ENCODE measurements at regions not wholly inside any gene's neighbourhood (a gene's known extent, or its start where the extent isn't known, plus 50 kb on each side); places are given as distances from the start of the nearest gene placed in this dataset.

GRCh38 chr2:150219861-150220260 is 267.6 kb downstream of the RND3 start:
- WGBS, 5 donors, result 48 to 84% (median 64%) methylated on average over 2 of the region's 2 CpGs
- Histone ChIP-seq H3K27ac (no peak overlapping the region), H3K9me3 (no peaks in the 10 kb centered on the region), H3K27me3 (replicated peaks in 1 of 7) (no peaks in the 10 kb centered on the region), H3K4me3 (no peak overlapping the region), H3K4me1 (no peaks in the 10 kb centered on the region), H3K36me3 (no peaks in the 10 kb centered on the region)
- TF ChIP-seq POLR2AphosphoS5 (IDR thresholded peaks at IDR 0.05) (no peak), POLR2A (IDR thresholded peaks at IDR 0.05) (no peak), CTCF (IDR thresholded peaks at IDR 0.05 in 8 of 11, conservative IDR thresholded peaks at IDR 0.05 in 3 of 11) (no peak)
- DNase-seq, result no peak
- intact Hi-C loops (cut with DNase I; ENCODE audit: low total_unique reads), result no loop called here

GRCh38 chr2:150215041-150215440 is 272.4 kb downstream of the RND3 start:
- DNase-seq, result no peak
- H3K27me3 ChIP-seq (replicated peaks in 1 of 7), result no peaks in the 10 kb centered on the region
- no peak overlapping the region for H3K4me3 ChIP-seq
- H3K9me3 ChIP-seq, result no peaks in the 10 kb centered on the region
- intact Hi-C loops (cut with DNase I; ENCODE audit: low total_unique reads), result no loop called here
- H3K36me3 ChIP-seq, result no peaks in the 10 kb centered on the region
- no peaks in the 10 kb centered on the region for H3K4me1 ChIP-seq
- 76 to 88% (median 83%) methylated on average over 1 of the region's 1 CpG for WGBS, 5 donors
- no peak for TF ChIP-seq POLR2AphosphoS5 (IDR thresholded peaks at IDR 0.05)
- TF ChIP-seq POLR2A (IDR thresholded peaks at IDR 0.05), result no peak
- no peak for TF ChIP-seq CTCF (IDR thresholded peaks at IDR 0.05 in 8 of 11, conservative IDR thresholded peaks at IDR 0.05 in 3 of 11)
- no peak overlapping the region for H3K27ac ChIP-seq

GRCh38 chr2:150214626-150215025 is 272.8 kb downstream of the RND3 start:
- DNase-seq, result no peak
- WGBS, 5 donors, result 22 to 41% (median 29%) methylated on average over 1 of the region's 1 CpG
- no peaks in the 10 kb centered on the region for H3K36me3 ChIP-seq

GRCh38 chr2:150212722-150213171 is 274.7 kb downstream of the RND3 start:
- no peaks in the 10 kb centered on the region for H3K4me1 ChIP-seq
- 55 to 62% (median 60%) methylated on average over 4 of the region's 4 CpGs for WGBS, 5 donors
- H3K36me3 ChIP-seq, result no peaks in the 10 kb centered on the region
- no peak for TF ChIP-seq POLR2AphosphoS5 (IDR thresholded peaks at IDR 0.05)
- no peak for TF ChIP-seq CTCF (IDR thresholded peaks at IDR 0.05 in 8 of 11, conservative IDR thresholded peaks at IDR 0.05 in 3 of 11)
- no peak for TF ChIP-seq POLR2A (IDR thresholded peaks at IDR 0.05)
- intact Hi-C loops (cut with DNase I; ENCODE audit: low total_unique reads), result no loop called here
- no peaks in the 10 kb centered on the region for H3K27me3 ChIP-seq (replicated peaks in 1 of 7)
- H3K4me3 ChIP-seq, result no peak overlapping the region
- H3K27ac ChIP-seq, result no peak overlapping the region
- no peak for DNase-seq
- no peaks in the 10 kb centered on the region for H3K9me3 ChIP-seq

More at GRCh38 chr2:150214626-150215025, 272.8 kb downstream of the RND3 start:
- Histone ChIP-seq H3K4me1 (no peaks in the 10 kb centered on the region), H3K27ac (no peak overlapping the region), H3K9me3 (no peaks in the 10 kb centered on the region), H3K4me3 (no peak overlapping the region), H3K27me3 (replicated peaks in 1 of 7) (no peaks in the 10 kb centered on the region)
- TF ChIP-seq POLR2AphosphoS5 (IDR thresholded peaks at IDR 0.05) (no peak), POLR2A (IDR thresholded peaks at IDR 0.05) (no peak), CTCF (IDR thresholded peaks at IDR 0.05 in 8 of 11, conservative IDR thresholded peaks at IDR 0.05 in 3 of 11) (no peak)
- intact Hi-C loops (cut with DNase I; ENCODE audit: low total_unique reads), result no loop called here

All from spleen (tissue), 11 donors.